ENCODE measurements at regions not wholly inside any gene's neighbourhood (a gene's known extent, or its start where the extent isn't known, plus 50 kb on each side); places are given as distances from the start of the nearest gene placed in this dataset.

GRCh38 chr17:56047331-56047730 is 105.9 kb upstream of the ANKFN1 start:
- TF ChIP-seq KDM4A (IDR thresholded peaks at IDR 0.05; ENCODE audit: low read depth, low read length, severe bottlenecking) (no peak), RXRA (IDR thresholded peaks at IDR 0.05; ENCODE audit: insufficient read depth, low read depth, low read length) (no peak), RFX5 (IDR thresholded peaks at IDR 0.05; ENCODE audit: borderline replicate concordance, low read depth, low read length) (no peak), EZH2 (IDR thresholded peaks at IDR 0.05; ENCODE audit: low read depth, low read length, severe bottlenecking) (no peak), SAP30 (IDR thresholded peaks at IDR 0.05; ENCODE audit: insufficient read depth, insufficient replicate concordance, low read length) (no peak)
- Histone ChIP-seq H2AK5ac (ENCODE audit: low read depth, low read length) (no peak overlapping the region), H4K91ac (replicated peaks; ENCODE audit: insufficient read length, low read length) (no peak overlapping the region), H3K79me1 (ENCODE audit: low read depth, low read length) (no peaks in the 10 kb centered on the region), H2BK20ac (ENCODE audit: low read length) (no peak overlapping the region), H3K27ac (ENCODE audit: low read depth, low read length) (no peak overlapping the region), H3K4me1 (replicated peaks in 1 of 4; ENCODE audit: control insufficient read depth in 3 of 4, insufficient read depth in 4 of 4, low read length in 3 of 4) (no peaks in the 10 kb centered on the region), H3K23ac (ENCODE audit: insufficient read length) (no peak overlapping the region), H3K9ac (replicated peaks in 1 of 4; ENCODE audit: extremely low read depth in 1 of 4, low read depth in 3 of 4, low read length in 3 of 4) (no peak overlapping the region), H3K4ac (replicated peaks; ENCODE audit: insufficient read length, low read depth, low read length) (no peak overlapping the region), H4K5ac (ENCODE audit: insufficient read length, low read depth, low read length) (no peak overlapping the region), H4K8ac (ENCODE audit: extremely low read depth, insufficient read depth, low read length) (no peak overlapping the region), H3K56ac (replicated peaks; ENCODE audit: insufficient read length, low read depth, low read length) (no peak overlapping the region), H2BK120ac (replicated peaks; ENCODE audit: low read depth, low read length) (no peak overlapping the region), H3K23me2 (ENCODE audit: low read depth, low read length) (no peaks in the 10 kb centered on the region), H3K27me3 (replicated peaks in 1 of 4; ENCODE audit: control insufficient read depth in 3 of 4, extremely low read depth in 1 of 4, insufficient read depth in 3 of 4, low read length in 3 of 4) (no peaks in the 10 kb centered on the region), H2BK12ac (ENCODE audit: low read depth, low read length) (no peak overlapping the region), H3K79me2 (ENCODE audit: control insufficient read depth in 1 of 2, insufficient read depth in 2 of 2, low read length in 2 of 2) (no peaks in the 10 kb centered on the region), H3K9me3 (ENCODE audit: insufficient read depth in 2 of 2, low read depth in 1 of 2, low read length in 1 of 2) (peaks cover 0 to 2% of the 10 kb centered on the region in 2 experiments; a peak in 1 of 4 replicates), H3K4me3 (ENCODE audit: extremely low read depth in 1 of 4, insufficient read depth in 2 of 4, low read depth in 3 of 4, low read length in 4 of 4) (no peak overlapping the region), H2BK5ac (ENCODE audit: low read depth, low read length) (no peak overlapping the region), H3K14ac (ENCODE audit: insufficient read length) (no peak overlapping the region), H4K20me1 (replicated peaks in 1 of 2; ENCODE audit: control insufficient read depth in 1 of 2, insufficient read depth in 2 of 2, low read length in 2 of 2) (no peaks in the 10 kb centered on the region), H3K18ac (ENCODE audit: extremely low read depth, low read length) (no peak overlapping the region), H2BK15ac (ENCODE audit: low read length) (no peak overlapping the region), H2AFZ (ENCODE audit: low read length) (peak overlapping the region; percentile 71), H3K36me3 (ENCODE audit: control insufficient read depth in 2 of 4, insufficient read depth in 4 of 4, low read length in 3 of 4) (no peaks in the 10 kb centered on the region), H3K4me2 (ENCODE audit: insufficient read depth in 1 of 2, low read depth in 2 of 2, low read length in 2 of 2) (no peak overlapping the region)
- no peak for DNase-seq (ENCODE audit: low read depth in 1 of 2, low spot score in 2 of 2)
- CTCF ChIA-PET (ENCODE audit: partially characterized antibody), result interaction anchor here (1.7 kb wide), 1 partner anchor 37 kb away, joined by 3 read pairs; no protein-coding TSS in a partner anchor
- FAIRE-seq, result no peak
- WGBS, 2 experiments (ENCODE audit: extremely low coverage in 1 of 2, insufficient coverage in 1 of 2, insufficient read length in 1 of 2, insufficient replicate concordance in 2 of 2, low coverage in 1 of 2, low lambda C conversion rate in 2 of 2, missing lambda C conversion rate in 1 of 2), result 75% methylated on average over 5 of the region's 5 CpGs; no CpG with 5 or more reads in 1 of the 2 experiments
- POLR2A ChIA-PET (ENCODE audit: partially characterized antibody), result no interaction called here
